ENCODE measurements at regions not wholly inside any gene's neighbourhood (a gene's known extent, or its start where the extent isn't known, plus 50 kb on each side); places are given as distances from the start of the nearest gene placed in this dataset.

- TF ChIP-seq CTCF (IDR thresholded peaks at IDR 0.05 in 2 of 3, conservative IDR thresholded peaks at IDR 0.05 in 1 of 3; ENCODE audit: borderline replicate concordance in 1 of 3, insufficient read depth in 1 of 3, low read depth in 2 of 3, low read length in 2 of 3) (no peak), JUND (IDR thresholded peaks at IDR 0.05) (no peak), ZFX (IDR thresholded peaks at IDR 0.05) (no peak), REST (IDR thresholded peaks at IDR 0.05; ENCODE audit: low read depth) (no peak), ZBTB33 (IDR thresholded peaks at IDR 0.05; ENCODE audit: extremely low read depth, insufficient replicate concordance, low read length) (no peak), MAX (IDR thresholded peaks at IDR 0.05) (no peak), EZH2 (IDR thresholded peaks at IDR 0.05) (no peak), RAD21 (IDR thresholded peaks at IDR 0.05; ENCODE audit: low read depth) (no peak), ZNF274 (IDR thresholded peaks at IDR 0.05; ENCODE audit: low read depth, low read length) (no peak), SIN3A (IDR thresholded peaks at IDR 0.05; ENCODE audit: low read depth) (no peak), CEBPB (IDR thresholded peaks at IDR 0.05; ENCODE audit: low read depth) (no peak), POLR2AphosphoS5 (IDR thresholded peaks at IDR 0.05; ENCODE audit: low read depth, low read length) (no peak), POLR2A (IDR thresholded peaks at IDR 0.05; ENCODE audit: borderline replicate concordance, extremely low read depth, insufficient read depth, insufficient read length) (no peak)
These were observed 546.4 kb downstream of the TNS3 start for GRCh38 chr7:47035522-47035921.
